ENCODE measurements at regions not wholly inside any gene's neighbourhood (a gene's known extent, or its start where the extent isn't known, plus 50 kb on each side); places are given as distances from the start of the nearest gene placed in this dataset.
A peak's percentile ranks its signal among the peaks of the same experiment; 100 is the strongest.

DNA sequence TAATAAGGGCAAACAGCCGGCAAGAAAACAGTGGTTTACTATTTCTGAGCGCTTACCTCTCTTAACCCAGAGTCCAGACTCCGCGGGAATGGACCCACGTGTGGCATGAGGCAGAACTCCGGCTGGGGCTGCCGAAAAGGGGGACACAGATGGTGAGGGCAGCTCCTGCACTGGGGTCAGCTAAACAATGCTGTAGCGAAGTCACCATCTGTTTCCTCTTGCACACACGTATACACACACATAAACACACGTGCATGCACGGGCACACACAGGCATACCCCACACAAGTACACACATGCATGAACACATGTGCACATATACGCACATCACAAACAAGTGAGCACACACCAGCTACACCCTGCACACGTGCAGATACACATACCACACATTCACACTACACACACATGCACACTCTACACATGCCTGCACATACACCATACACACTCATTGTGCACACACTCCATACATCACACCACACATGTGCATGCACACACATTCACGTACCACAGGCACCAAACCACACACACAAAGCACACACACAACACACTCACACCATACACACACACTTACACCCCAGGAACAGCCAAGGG lies 105.9 kb upstream of the ID2 start:
- DNase-seq, result no peak

GRCh38 chr2:8576525-8577167 lies 105.2 kb upstream of the ID2 start:
- DNase-seq, result no peak

DNA sequence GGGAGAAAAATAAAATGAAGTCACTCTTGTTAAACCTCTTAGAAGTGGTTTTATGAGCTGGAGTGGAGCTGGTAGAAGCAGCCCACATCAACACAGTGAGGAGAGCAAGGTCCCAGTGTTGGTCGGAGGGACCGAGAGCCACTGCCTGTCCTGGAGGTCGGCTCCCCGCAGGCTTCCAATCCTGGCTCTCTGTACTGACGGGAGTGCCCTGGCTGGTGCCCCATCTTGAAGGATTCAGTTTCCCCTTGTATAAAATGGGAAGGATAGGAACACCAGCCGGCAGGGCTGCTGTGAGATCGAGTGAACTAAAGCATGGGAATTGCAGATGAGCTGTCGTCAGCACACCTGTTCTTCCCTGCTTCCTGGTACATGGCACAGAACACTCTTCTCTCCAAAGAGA lies 104.3 kb upstream of the ID2 start:
- DNase-seq, result no peak

DNA sequence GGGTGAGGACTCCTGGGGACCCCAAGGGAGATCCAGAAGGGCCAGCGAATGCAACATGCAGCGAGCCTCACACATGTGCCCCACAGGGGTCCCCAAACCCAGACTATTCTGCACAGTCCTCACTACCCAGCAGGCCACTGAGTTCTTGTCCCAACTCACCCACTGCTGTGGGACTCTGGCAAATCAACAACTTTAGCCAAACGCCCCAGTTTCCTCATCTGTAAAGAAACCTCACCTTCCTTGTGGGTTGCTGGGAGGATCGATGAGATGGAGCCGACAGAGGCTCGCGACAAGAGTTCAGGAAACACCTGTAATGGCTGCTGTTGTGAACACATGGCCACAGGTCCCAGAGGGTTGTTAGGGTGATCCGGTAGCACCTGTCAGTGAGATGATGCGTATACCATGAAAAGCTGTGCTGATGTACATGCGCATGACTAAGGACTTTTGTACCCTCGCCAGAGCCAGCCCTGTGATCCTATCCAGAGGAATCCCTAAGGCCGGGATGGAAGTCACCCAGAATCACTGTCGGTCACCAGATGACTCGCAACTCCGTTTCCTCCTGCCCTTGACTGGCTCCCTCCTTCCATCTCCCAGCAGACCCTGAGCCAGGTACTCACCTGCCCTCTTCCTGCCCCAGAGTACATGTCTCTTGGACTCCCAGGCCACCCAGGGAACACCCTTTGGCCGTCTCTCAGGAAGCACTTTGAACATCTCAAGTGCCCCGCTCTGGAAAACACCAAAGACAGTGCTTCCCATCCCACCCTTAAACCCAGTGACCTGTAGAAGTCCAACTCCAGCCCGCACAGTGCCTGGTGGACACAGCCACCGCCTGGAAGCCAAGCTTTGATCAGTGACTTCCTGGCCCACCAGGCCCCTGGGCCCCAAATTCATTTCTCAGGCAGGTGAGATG lies 103.3 kb upstream of the ID2 start:
- no peak for DNase-seq

- no peak for DNase-seq
These were observed 102.3 kb upstream of the ID2 start for GRCh38 chr2:8579485-8580085.

GRCh38 chr2:8580316-8581233 lies 101.3 kb upstream of the ID2 start:
- no peak for DNase-seq

DNA sequence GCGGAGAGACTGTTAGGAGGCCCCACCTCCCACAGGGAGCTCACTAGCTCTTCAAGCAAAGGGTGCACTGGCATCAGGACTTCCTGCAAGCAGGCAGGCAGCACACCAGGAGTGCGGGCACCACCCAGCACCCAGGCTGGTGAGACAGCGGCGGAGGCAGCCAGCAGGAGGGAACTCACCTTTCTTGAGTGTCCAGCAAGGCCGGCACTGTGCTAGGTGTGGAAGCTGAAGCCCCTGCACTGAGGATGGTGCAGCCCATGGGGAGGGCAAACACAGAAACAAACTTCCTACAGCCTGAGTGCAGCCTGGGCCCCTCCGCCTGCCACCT lies 100.7 kb upstream of the ID2 start:
- DNase-seq, result no peak

DNA sequence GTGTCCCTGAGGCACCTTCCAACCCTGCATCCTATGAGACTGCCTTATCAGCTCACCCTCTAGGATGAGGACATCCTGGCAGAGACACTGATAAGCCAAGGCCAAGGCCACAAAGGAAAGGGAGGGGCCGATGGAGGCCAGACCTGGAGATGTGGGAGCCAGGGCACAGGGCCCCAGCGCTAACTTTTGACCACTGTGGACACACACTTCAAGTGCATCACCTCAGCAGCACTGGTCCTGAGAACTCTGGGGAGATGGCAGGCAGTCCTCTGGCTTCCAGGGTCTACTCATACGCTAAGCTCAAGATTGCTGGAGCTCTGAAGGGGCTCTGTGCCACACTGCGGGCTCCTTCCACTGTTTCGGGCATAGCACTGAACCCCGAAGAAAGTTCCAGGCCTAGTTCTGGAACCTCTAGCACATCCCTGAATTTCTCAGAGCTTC lies 100.2 kb upstream of the ID2 start:
- no peak for DNase-seq

GRCh38 chr2:8582191-8582590 lies 99.7 kb upstream of the ID2 start:
- DNase-seq, result no peak

- no peak for DNase-seq
These were observed 99.0 kb upstream of the ID2 start for GRCh38 chr2:8582651-8583399.

GRCh38 chr2:8583400-8584173 lies 98.3 kb upstream of the ID2 start:
- peak; percentile 45 for DNase-seq

- DNase-seq, result no peak
These were observed 97.4 kb upstream of the ID2 start for GRCh38 chr2:8584174-8585066.

DNA sequence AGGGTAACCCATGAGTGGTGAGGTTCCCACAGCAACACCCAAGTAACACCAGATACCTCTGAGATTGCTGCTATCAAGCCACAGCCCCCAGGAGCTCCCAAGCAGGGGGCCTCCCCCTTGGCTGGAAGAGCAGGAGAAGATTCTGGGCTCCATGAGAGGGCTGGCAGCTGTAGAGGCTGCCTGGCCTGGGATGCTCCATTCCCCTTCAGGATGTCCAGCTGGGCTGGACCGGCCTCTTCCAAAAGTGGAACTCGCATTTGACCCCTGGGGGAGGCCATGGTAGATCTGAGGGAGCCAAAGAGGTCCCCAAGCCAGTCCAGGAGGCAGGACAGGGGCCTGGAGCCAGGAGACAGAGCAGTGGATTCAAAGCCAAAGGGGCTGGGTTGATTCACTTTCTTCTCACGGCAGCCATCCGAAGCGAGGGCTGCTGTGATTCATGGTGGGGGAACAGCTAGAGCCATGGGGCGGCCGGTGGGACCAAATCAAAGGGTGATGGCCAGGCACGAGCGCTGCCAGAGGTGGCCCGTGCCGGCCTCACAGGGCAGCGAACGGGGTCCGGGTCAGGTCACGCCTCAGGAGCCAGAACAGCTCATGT lies 95.3 kb upstream of the ID2 start:
- no peak for DNase-seq

DNA sequence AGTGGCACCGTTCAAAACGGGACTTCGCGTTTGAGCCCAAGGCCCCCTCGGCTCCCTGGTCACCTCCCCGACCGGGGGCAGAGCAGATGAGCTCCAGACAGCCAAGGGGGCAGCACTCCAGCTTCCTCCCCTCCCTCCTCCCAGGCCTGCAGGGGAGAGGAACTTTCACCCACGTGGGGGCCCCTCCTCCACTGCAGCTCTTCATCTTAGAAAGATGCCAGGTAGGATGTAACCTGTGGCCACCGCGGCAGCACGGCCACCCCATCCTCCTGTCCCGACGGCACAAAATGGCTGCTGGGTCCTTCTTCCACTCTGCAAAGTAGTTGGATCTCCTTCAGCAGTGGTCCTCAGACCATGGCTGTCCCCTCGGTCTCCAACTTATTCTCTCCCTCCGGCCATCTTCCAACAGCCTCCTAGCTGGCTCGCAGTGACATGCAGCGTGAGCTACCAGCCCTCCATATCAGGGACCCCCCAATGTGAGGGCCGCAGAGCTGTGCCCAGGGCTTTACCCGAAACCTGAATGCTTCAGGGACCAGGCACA lies 94.5 kb upstream of the ID2 start:
- no peak for DNase-seq

DNA sequence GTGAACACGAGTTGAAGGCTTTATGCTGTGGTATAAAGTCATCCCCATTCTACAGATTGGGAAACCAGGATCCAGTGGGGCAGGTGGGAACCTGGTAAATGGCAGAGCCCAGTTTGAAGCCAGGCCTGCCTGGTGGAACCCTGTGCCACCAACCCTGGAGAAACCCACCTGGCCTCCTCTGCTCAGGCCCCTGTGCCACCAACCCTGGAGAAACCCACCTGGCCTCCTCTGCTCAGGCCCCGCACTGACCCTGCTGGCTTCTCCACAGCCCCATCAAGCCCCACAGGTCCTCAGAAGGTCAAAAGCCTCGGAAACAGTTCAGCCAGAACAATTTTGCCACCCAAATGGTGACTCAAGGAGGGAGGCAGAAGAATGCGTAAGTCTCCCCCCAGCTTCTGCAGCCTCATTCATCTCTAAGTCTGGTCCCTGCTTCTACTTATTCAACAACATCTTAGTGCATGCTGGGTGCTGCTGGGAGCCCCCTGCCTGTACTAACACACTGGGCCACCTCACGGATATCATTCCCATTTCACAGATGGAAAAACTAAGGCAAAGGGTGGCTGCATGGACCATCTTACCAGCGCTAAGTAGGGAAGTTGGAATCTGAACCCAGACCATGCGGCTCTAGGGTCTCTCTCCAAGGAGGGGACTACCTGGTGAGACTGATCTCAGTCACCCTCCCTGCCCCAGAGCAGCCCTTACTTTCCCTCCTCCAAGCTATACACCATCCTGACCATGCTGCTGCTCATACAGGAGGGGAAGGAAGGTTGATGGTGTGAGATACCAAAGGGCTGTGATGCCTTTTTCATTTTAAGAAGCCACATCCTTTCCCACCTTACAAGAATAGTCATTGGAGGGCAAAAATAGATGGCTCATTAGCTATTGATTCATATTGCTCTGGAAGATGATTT lies 93.7 kb upstream of the ID2 start:
- DNase-seq, result no peak

DNA sequence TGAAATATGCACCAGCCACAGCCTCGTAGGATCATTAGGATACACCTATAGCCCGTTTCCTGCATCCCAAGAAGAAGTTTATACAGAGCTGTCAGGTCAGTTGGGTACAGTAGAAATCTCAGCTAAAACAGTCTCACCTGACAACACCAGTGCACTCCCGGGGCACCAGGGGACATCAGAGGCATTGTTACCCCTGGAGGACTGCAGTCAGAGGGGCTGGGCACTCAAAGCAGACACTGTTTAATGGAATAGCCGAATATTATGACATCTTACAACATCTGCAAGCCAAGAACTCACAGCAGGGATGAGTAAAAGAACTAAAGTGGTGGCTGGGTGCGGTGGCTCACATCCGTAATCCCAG lies 93.0 kb upstream of the ID2 start:
- DNase-seq, result no peak

DNA sequence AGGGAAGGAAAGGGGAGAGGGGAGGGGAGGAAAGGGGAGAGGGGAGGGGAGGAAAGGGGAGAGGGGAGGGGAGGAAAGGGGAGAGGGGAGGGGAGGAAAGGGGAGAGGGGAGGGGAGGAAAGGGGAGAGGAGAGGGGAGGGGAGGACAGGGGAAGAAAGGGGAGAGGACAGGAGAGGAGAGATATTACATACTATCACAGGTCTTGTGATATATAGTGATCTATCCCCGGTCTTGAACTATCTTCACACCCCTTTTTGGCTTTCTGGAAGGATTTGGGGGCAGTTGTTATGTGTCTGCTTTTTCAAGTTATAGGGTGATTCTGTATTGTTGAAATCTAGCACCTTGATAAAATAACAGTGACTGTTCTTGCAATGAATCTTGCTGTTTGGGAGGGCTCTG lies 92.1 kb upstream of the ID2 start:
- no peak for DNase-seq

- no peak for DNase-seq
These were observed 90.9 kb upstream of the ID2 start for GRCh38 chr2:8590938-8591337.

All from kidney glomerular epithelial cell (primary cell).